GM12872 (cell line): ENCODE measurements at regions not wholly inside any gene's neighbourhood (a gene's known extent, or its start where the extent isn't known, plus 50 kb on each side); places are given as distances from the start of the nearest gene placed in this dataset.

Source experiments
- TF ChIP-seq, protein P1 (sequence below): IDR thresholded peaks from 3 replicates; pipeline ENCODE4 v1.5.1; 2011; ENCODE audit warnings: low read depth, mild to moderate bottlenecking, low read length, moderate library complexity; ENCODE audit not compliant: insufficient read depth

GRCh38 chr5:82879089-82879488 is 198.1 kb downstream of the TMEM167A start:
- TF ChIP-seq, protein P1, sequence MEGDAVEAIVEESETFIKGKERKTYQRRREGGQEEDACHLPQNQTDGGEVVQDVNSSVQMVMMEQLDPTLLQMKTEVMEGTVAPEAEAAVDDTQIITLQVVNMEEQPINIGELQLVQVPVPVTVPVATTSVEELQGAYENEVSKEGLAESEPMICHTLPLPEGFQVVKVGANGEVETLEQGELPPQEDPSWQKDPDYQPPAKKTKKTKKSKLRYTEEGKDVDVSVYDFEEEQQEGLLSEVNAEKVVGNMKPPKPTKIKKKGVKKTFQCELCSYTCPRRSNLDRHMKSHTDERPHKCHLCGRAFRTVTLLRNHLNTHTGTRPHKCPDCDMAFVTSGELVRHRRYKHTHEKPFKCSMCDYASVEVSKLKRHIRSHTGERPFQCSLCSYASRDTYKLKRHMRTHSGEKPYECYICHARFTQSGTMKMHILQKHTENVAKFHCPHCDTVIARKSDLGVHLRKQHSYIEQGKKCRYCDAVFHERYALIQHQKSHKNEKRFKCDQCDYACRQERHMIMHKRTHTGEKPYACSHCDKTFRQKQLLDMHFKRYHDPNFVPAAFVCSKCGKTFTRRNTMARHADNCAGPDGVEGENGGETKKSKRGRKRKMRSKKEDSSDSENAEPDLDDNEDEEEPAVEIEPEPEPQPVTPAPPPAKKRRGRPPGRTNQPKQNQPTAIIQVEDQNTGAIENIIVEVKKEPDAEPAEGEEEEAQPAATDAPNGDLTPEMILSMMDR, result no peak

- TF ChIP-seq, protein P1, result no peak
Observed at GRCh38 chr5:82873452-82873851, 203.7 kb downstream of the TMEM167A start.

DNA sequence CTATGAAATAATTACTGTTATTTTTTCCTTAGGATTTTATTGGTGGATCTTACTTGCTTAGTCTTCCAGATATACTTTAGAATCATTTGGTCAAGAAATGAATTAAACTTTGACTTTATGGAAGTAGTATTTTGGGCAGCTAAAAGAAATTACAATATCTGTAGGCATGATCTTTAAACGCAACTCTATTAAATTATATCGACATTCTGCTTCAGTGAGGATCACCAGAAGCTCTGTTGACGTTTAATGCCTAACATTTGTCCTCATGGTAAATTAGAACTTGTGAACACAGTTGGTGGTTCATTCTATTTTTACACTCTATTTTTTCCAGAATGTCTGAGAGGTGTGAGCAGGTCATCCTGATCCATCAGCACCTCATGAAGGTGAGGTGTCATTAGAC is 211.6 kb downstream of the TMEM167A start:
- TF ChIP-seq, protein P1, result no peak

GRCh38 chr5:82863266-82863665 is 213.9 kb downstream of the TMEM167A start:
- TF ChIP-seq, protein P1, result no peak

DNA sequence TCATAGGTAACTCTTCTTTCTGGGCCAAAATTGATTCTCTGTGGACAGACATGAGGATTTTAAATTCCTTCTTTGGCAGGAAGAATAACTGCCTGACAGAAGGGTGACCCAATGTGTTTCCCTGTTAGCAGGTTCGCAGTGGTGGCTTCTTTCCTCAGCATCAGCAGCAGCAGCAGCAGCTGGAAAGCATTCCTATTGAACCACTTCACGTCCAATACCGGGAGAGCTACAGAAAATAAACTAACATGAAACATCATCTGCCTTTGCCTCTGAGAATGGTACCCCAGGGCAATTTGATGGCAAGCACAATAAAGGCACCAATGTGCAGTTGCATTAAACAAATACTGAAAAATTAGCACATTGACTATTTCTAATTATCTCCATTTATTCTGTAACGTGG is 214.5 kb downstream of the TMEM167A start:
- TF ChIP-seq, protein P1, result no peak

DNA sequence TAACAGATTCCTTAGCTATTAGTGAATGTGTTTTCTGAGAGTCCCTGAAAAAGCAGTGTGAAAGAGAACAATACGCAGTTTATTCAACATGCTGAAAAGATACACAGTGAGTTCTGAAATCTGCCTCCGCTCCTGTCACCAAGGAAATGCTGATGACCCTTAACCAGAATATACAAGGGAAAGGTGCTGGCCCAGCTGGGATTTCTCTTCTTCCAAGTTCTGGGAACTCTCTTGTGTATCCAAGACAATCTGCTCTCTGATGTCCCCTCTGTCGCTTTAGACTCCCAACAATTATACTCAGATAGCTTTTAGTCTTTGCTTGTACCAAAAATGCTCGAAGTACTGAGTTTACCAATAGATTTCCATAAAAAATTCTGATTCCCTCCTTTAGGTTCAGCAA is 214.9 kb downstream of the TMEM167A start:
- TF ChIP-seq, protein P1, result no peak

DNA sequence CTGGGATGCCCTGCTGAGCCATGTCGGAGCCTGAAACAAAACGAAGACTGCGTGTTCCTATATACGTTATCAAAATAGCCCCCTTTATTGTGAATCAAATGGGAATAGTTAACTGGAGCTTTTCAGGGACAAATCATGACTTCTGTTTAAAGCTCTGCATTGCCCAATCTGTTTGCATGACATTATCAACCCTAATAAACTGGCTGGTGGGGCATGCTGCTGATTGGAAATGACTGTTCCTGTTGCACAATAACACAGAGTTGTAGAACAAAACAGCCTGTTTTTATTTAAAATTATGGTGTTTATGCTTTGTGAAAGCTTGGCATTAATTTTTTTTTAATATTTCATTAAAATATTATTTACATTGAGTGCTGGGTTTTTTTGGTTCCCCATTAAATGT is 215.5 kb downstream of the TMEM167A start:
- TF ChIP-seq, protein P1, result no peak
